ENCODE measurements at regions not wholly inside any gene's neighbourhood (a gene's known extent, or its start where the extent isn't known, plus 50 kb on each side); places are given as distances from the start of the nearest gene placed in this dataset.

DNA sequence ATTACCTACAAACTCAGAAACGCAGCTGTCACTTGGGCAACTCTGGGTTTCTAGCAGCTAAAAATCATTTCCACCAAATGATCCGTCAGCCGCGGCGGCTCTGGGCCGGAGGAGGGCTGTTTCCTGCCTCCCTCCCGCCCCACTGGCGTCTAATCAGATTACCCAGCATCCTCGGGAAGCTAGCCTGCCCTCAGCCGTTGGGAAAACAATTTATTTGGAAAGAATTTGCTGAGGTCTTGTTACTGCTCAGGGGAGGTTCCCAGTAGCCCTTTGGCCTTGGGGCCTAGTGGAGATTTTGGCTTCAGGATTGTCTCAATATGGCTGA, 65.0 kb upstream of the ADGRA1 start:
- TF ChIP-seq, protein P1, sequence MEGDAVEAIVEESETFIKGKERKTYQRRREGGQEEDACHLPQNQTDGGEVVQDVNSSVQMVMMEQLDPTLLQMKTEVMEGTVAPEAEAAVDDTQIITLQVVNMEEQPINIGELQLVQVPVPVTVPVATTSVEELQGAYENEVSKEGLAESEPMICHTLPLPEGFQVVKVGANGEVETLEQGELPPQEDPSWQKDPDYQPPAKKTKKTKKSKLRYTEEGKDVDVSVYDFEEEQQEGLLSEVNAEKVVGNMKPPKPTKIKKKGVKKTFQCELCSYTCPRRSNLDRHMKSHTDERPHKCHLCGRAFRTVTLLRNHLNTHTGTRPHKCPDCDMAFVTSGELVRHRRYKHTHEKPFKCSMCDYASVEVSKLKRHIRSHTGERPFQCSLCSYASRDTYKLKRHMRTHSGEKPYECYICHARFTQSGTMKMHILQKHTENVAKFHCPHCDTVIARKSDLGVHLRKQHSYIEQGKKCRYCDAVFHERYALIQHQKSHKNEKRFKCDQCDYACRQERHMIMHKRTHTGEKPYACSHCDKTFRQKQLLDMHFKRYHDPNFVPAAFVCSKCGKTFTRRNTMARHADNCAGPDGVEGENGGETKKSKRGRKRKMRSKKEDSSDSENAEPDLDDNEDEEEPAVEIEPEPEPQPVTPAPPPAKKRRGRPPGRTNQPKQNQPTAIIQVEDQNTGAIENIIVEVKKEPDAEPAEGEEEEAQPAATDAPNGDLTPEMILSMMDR (conservative IDR thresholded peaks at IDR 0.05; ENCODE audit: low read length) = no peak
- no peak for TF ChIP-seq EZH2phosphoT487 (IDR thresholded peaks at IDR 0.05; ENCODE audit: borderline replicate concordance, low read depth, low read length)

Data from OCI-LY7 (cell line).